ENCODE measurements at regions not wholly inside any gene's neighbourhood (a gene's known extent, or its start where the extent isn't known, plus 50 kb on each side); places are given as distances from the start of the nearest gene placed in this dataset.
"Not testable (repeated sequence)": the region's sequence is repeated elsewhere in the genome, so short reads cannot be mapped to it uniquely, and the experiment has no call there.

- DNase-seq, result no peak
Measured at GRCh38 chr7:57198801-57199200, 66.6 kb upstream of the ZNF479 start.

GRCh38 chr7:57199252-57199651, 67.0 kb upstream of the ZNF479 start:
- no peak for DNase-seq

- no peak for DNase-seq
Measured at GRCh38 chr7:57201021-57201894, 69.0 kb upstream of the ZNF479 start.

- DNase-seq, result no peak
Measured at GRCh38 chr7:57201895-57202210, 69.6 kb upstream of the ZNF479 start.

GRCh38 chr7:57202274-57202673, 70.0 kb upstream of the ZNF479 start:
- DNase-seq, result no peak

- no peak for DNase-seq
Measured at GRCh38 chr7:57203161-57203791, 71.0 kb upstream of the ZNF479 start.

- DNase-seq, result not testable (repeated sequence)
Measured at GRCh38 chr7:57203858-57204257, 71.6 kb upstream of the ZNF479 start.

- DNase-seq, result no peak
Measured at GRCh38 chr7:57204411-57204811, 72.2 kb upstream of the ZNF479 start.

- DNase-seq, result no peak
Measured at GRCh38 chr7:57205000-57205399, 72.8 kb upstream of the ZNF479 start.

GRCh38 chr7:57207836-57208235, 75.6 kb upstream of the ZNF479 start:
- no peak for DNase-seq

GRCh38 chr7:57210212-57210611, 78.0 kb upstream of the ZNF479 start:
- DNase-seq, result no peak

GRCh38 chr7:57210871-57211270, 78.6 kb upstream of the ZNF479 start:
- no peak for DNase-seq

- DNase-seq, result no peak
Measured at GRCh38 chr7:57211428-57212100, 79.3 kb upstream of the ZNF479 start.

GRCh38 chr7:57215423-57215822, 83.2 kb upstream of the ZNF479 start:
- no peak for DNase-seq

- DNase-seq, result no peak
Measured at GRCh38 chr7:57216340-57216739, 84.1 kb upstream of the ZNF479 start.

- no peak for DNase-seq
Measured at GRCh38 chr7:57218196-57218716, 86.0 kb upstream of the ZNF479 start.

GRCh38 chr7:57220746-57221145, 88.5 kb upstream of the ZNF479 start:
- no peak for DNase-seq

GRCh38 chr7:57225666-57226065, 93.4 kb upstream of the ZNF479 start:
- no peak for DNase-seq

GRCh38 chr7:57241236-57241635, 109.0 kb upstream of the ZNF479 start:
- not testable (repeated sequence) for DNase-seq

- DNase-seq, result not testable (repeated sequence)
Measured at GRCh38 chr7:57243551-57243950, 111.3 kb upstream of the ZNF479 start.

GRCh38 chr7:57244345-57244980, 112.2 kb upstream of the ZNF479 start:
- DNase-seq, result not testable (repeated sequence)

- no peak for DNase-seq
Measured at GRCh38 chr7:57245206-57245605, 113.0 kb upstream of the ZNF479 start.

- DNase-seq, result no peak
Measured at GRCh38 chr7:57250801-57251200, 118.6 kb upstream of the ZNF479 start.
